MG63 (cell line): ENCODE measurements at regions not wholly inside any gene's neighbourhood (a gene's known extent, or its start where the extent isn't known, plus 50 kb on each side); places are given as distances from the start of the nearest gene placed in this dataset.

ENCODE experiments used
- DNase-seq: peaks from one replicate; pipeline ENCODE4 v3.0.0-alpha.2; 2020
- H3K27me3 ChIP-seq: fragments of 250-450 bp; sonication (Bioruptor Pico); 2 replicates; pipeline ENCODE4 v1.5.1; 2020; ENCODE audit warnings: mild to moderate bottlenecking, moderate library complexity
- H3K36me3 ChIP-seq: fragments of 250-450 bp; sonication (Bioruptor Pico); 2 replicates; pipeline ENCODE4 v1.5.1; 2020; ENCODE audit warnings: mild to moderate bottlenecking, moderate library complexity
- H3K4me3 ChIP-seq: fragments of 250-450 bp; sonication (Bioruptor Pico); 2 replicates; pipeline ENCODE4 v1.5.1; 2020; ENCODE audit warnings: mild to moderate bottlenecking, moderate library complexity
- H3K9me3 ChIP-seq: fragments of 250-450 bp; sonication (Bioruptor Pico); 2 replicates; pipeline ENCODE4 v1.5.1; 2020; ENCODE audit warnings: mild to moderate bottlenecking, moderate library complexity

- DNase-seq: no peak
- Histone ChIP-seq H3K27me3 (no peaks in the 10 kb centered on the region; the same call in none of the 2 replicates), H3K36me3 (no peaks in the 10 kb centered on the region), H3K9me3 (no peaks in the 10 kb centered on the region), H3K4me3 (no peak overlapping the region)
These were observed 326.1 kb upstream of the SLC24A2 start for GRCh38 chr9:20114974-20115373.

- no peak overlapping the region for H3K4me3 ChIP-seq
- no peak for DNase-seq
- no peaks in the 10 kb centered on the region for H3K36me3 ChIP-seq
- no peaks in the 10 kb centered on the region for H3K9me3 ChIP-seq
- H3K27me3 ChIP-seq: no peaks in the 10 kb centered on the region; the same call in none of the 2 replicates
These were observed 323.5 kb upstream of the SLC24A2 start for GRCh38 chr9:20112205-20112783.

GRCh38 chr9:20111173-20111843, 322.5 kb upstream of the SLC24A2 start:
- Histone ChIP-seq H3K9me3 (no peaks in the 10 kb centered on the region), H3K27me3 (no peaks in the 10 kb centered on the region; the same call in none of the 2 replicates), H3K36me3 (no peaks in the 10 kb centered on the region), H3K4me3 (no peak overlapping the region)
- DNase-seq: no peak

- no peak for DNase-seq
- Histone ChIP-seq H3K27me3 (no peaks in the 10 kb centered on the region), H3K4me3 (no peak overlapping the region), H3K9me3 (no peaks in the 10 kb centered on the region; the same call in 1 of the 2 replicates), H3K36me3 (no peaks in the 10 kb centered on the region)
These were observed 306.7 kb upstream of the SLC24A2 start for GRCh38 chr9:20095430-20096092.

GRCh38 chr9:20092561-20092960, 303.7 kb upstream of the SLC24A2 start:
- DNase-seq: no peak
- Histone ChIP-seq H3K27me3 (no peaks in the 10 kb centered on the region), H3K4me3 (no peak overlapping the region), H3K9me3 (no peaks in the 10 kb centered on the region; the same call in 1 of the 2 replicates), H3K36me3 (no peaks in the 10 kb centered on the region)

- Histone ChIP-seq H3K9me3 (no peaks in the 10 kb centered on the region), H3K4me3 (no peak overlapping the region), H3K36me3 (no peaks in the 10 kb centered on the region), H3K27me3 (0 out of 2 replicates have a peak, but pooled peaks cover 4% of the 10 kb centered on the region)
- no peak for DNase-seq
These were observed 298.6 kb upstream of the SLC24A2 start for GRCh38 chr9:20087481-20087880.

GRCh38 chr9:20085842-20086241, 297.0 kb upstream of the SLC24A2 start:
- H3K36me3 ChIP-seq: no peaks in the 10 kb centered on the region
- no peaks in the 10 kb centered on the region for H3K9me3 ChIP-seq
- no peak overlapping the region for H3K4me3 ChIP-seq
- no peak for DNase-seq
- H3K27me3 ChIP-seq: 0 out of 2 replicates have a peak, but pooled peaks cover 4% of the 10 kb centered on the region

- H3K9me3 ChIP-seq: no peaks in the 10 kb centered on the region
- H3K27me3 ChIP-seq: 0 out of 2 replicates have a peak, but pooled peaks cover 4% of the 10 kb centered on the region
- no peak for DNase-seq
- no peaks in the 10 kb centered on the region for H3K36me3 ChIP-seq
- H3K4me3 ChIP-seq: no peak overlapping the region
These were observed 295.3 kb upstream of the SLC24A2 start for GRCh38 chr9:20084125-20084524.

- no peaks in the 10 kb centered on the region for H3K9me3 ChIP-seq
- H3K36me3 ChIP-seq: no peaks in the 10 kb centered on the region
- DNase-seq: no peak
- 0 out of 2 replicates have a peak, but pooled peaks cover 4% of the 10 kb centered on the region for H3K27me3 ChIP-seq
- no peak overlapping the region for H3K4me3 ChIP-seq
These were observed 294.6 kb upstream of the SLC24A2 start for GRCh38 chr9:20083390-20083789.

- Histone ChIP-seq H3K27me3 (0 out of 2 replicates have a peak, but pooled peaks cover 4% of the 10 kb centered on the region), H3K4me3 (no peak overlapping the region), H3K36me3 (no peaks in the 10 kb centered on the region), H3K9me3 (no peaks in the 10 kb centered on the region)
- no peak for DNase-seq
These were observed 294.0 kb upstream of the SLC24A2 start for GRCh38 chr9:20082831-20083230.

GRCh38 chr9:20082406-20082805, 293.6 kb upstream of the SLC24A2 start:
- no peak overlapping the region for H3K4me3 ChIP-seq
- no peaks in the 10 kb centered on the region for H3K36me3 ChIP-seq
- no peak for DNase-seq
- H3K9me3 ChIP-seq: no peaks in the 10 kb centered on the region
- 0 out of 2 replicates have a peak, but pooled peaks cover 4% of the 10 kb centered on the region for H3K27me3 ChIP-seq

- no peak for DNase-seq
- peaks cover 2% of the 10 kb centered on the region; the same call in 1 of the 2 replicates for H3K27me3 ChIP-seq
- H3K9me3 ChIP-seq: no peaks in the 10 kb centered on the region
- no peaks in the 10 kb centered on the region for H3K36me3 ChIP-seq
- H3K4me3 ChIP-seq: no peak overlapping the region
These were observed 289.4 kb upstream of the SLC24A2 start for GRCh38 chr9:20078246-20078645.

GRCh38 chr9:20074291-20074690, 285.5 kb upstream of the SLC24A2 start:
- DNase-seq: no peak
- Histone ChIP-seq H3K36me3 (no peaks in the 10 kb centered on the region), H3K27me3 (no peaks in the 10 kb centered on the region; the same call in none of the 2 replicates), H3K9me3 (no peaks in the 10 kb centered on the region), H3K4me3 (no peak overlapping the region)

GRCh38 chr9:20070336-20070735, 281.5 kb upstream of the SLC24A2 start:
- Histone ChIP-seq H3K27me3 (peaks cover 10% of the 10 kb centered on the region), H3K36me3 (no peaks in the 10 kb centered on the region), H3K9me3 (no peaks in the 10 kb centered on the region), H3K4me3 (no peak overlapping the region)
- DNase-seq: no peak

- H3K36me3 ChIP-seq: no peaks in the 10 kb centered on the region
- peaks cover 20% of the 10 kb centered on the region for H3K27me3 ChIP-seq
- no peaks in the 10 kb centered on the region for H3K9me3 ChIP-seq
These were observed 277.2 kb upstream of the SLC24A2 start for GRCh38 chr9:20065796-20066700.

GRCh38 chr9:20065046-20065445, 276.2 kb upstream of the SLC24A2 start:
- no peak for DNase-seq

More at GRCh38 chr9:20065796-20066700, 277.2 kb upstream of the SLC24A2 start:
- no peak overlapping the region for H3K4me3 ChIP-seq
- no peak for DNase-seq

More at GRCh38 chr9:20065046-20065445, 276.2 kb upstream of the SLC24A2 start:
- H3K4me3 ChIP-seq: no peak overlapping the region
- peaks cover 26% of the 10 kb centered on the region for H3K27me3 ChIP-seq
- no peaks in the 10 kb centered on the region for H3K9me3 ChIP-seq
- H3K36me3 ChIP-seq: no peaks in the 10 kb centered on the region
